ENCODE measurements at regions not wholly inside any gene's neighbourhood (a gene's known extent, or its start where the extent isn't known, plus 50 kb on each side); places are given as distances from the start of the nearest gene placed in this dataset.

- TF ChIP-seq CTCF (IDR thresholded peaks at IDR 0.05): no peak
- no peak for TF ChIP-seq POLR2AphosphoS5 (IDR thresholded peaks at IDR 0.05; ENCODE audit: insufficient read depth in 1 of 2, low read depth in 1 of 2)
- no peak for TF ChIP-seq POLR2A (IDR thresholded peaks at IDR 0.05)
These were observed 618.8 kb upstream of the KLF4 start for GRCh38 chr9:108108280-108108851.

Data from vagina (tissue), 2 donors.